ENCODE measurements at regions not wholly inside any gene's neighbourhood (a gene's known extent, or its start where the extent isn't known, plus 50 kb on each side); places are given as distances from the start of the nearest gene placed in this dataset.
"Not testable (repeated sequence)": the region's sequence is repeated elsewhere in the genome, so short reads cannot be mapped to it uniquely, and the experiment has no call there.

- TF ChIP-seq, protein P1, sequence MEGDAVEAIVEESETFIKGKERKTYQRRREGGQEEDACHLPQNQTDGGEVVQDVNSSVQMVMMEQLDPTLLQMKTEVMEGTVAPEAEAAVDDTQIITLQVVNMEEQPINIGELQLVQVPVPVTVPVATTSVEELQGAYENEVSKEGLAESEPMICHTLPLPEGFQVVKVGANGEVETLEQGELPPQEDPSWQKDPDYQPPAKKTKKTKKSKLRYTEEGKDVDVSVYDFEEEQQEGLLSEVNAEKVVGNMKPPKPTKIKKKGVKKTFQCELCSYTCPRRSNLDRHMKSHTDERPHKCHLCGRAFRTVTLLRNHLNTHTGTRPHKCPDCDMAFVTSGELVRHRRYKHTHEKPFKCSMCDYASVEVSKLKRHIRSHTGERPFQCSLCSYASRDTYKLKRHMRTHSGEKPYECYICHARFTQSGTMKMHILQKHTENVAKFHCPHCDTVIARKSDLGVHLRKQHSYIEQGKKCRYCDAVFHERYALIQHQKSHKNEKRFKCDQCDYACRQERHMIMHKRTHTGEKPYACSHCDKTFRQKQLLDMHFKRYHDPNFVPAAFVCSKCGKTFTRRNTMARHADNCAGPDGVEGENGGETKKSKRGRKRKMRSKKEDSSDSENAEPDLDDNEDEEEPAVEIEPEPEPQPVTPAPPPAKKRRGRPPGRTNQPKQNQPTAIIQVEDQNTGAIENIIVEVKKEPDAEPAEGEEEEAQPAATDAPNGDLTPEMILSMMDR (IDR thresholded peaks at IDR 0.05) = not testable (repeated sequence)
- not testable (repeated sequence) for TF ChIP-seq POLR2A (IDR thresholded peaks at IDR 0.05)
Observed at GRCh38 chr19:20285876-20286275, 118.9 kb downstream of the ZNF486 start.
